HepG2 (cell line): ENCODE measurements at regions not wholly inside any gene's neighbourhood (a gene's known extent, or its start where the extent isn't known, plus 50 kb on each side); places are given as distances from the start of the nearest gene placed in this dataset.

Source experiments
- EP300 ChIP-seq, 3 experiments: sonication (generic) in 1 of 3; formaldehyde crosslinking in 1 of 3; IDR thresholded peaks; 2 replicates each; pipeline versions ENCODE4 v1.5.1 to v1.6.1; 2011 to 2020; ENCODE audit warnings: low read depth in 2 of 3, low read length in 2 of 3, borderline replicate concordance in 1 of 3, improper control_type of control experiment in 1 of 3, mild to moderate bottlenecking in 1 of 3, missing genetic modification reagents in 1 of 3, moderate library complexity in 1 of 3
- FOSL1 ChIP-seq: sonication (generic); formaldehyde crosslinking; IDR thresholded peaks from 2 replicates; pipeline ENCODE4 v1.9.0; 2021; ENCODE audit warnings: missing genetic modification reagents, borderline replicate concordance
- POLR2A ChIP-seq, 2 experiments: IDR thresholded peaks; 2 replicates each; pipeline ENCODE4 v1.6.1; 2011; ENCODE audit warnings: low read depth in 2 of 2, low read length in 2 of 2, mild to moderate bottlenecking in 1 of 2, moderate library complexity in 1 of 2; ENCODE audit not compliant: insufficient read depth in 1 of 2
- PTBP1 ChIP-seq: fragments of 200-400 bp; formaldehyde crosslinking; IDR thresholded peaks from 2 replicates; pipeline ENCODE4 v1.6.1; 2018; ENCODE audit warnings: low read length, low read depth; ENCODE audit not compliant: poor library complexity, severe bottlenecking
- SMAD1 ChIP-seq: sonication (generic); formaldehyde crosslinking; IDR thresholded peaks from 2 replicates; pipeline ENCODE4 v1.4.0; 2020; ENCODE audit warnings: missing genetic modification reagents, low read depth, mild to moderate bottlenecking, borderline replicate concordance
- SP140L ChIP-seq: sonication (generic); formaldehyde crosslinking; IDR thresholded peaks from 2 replicates; pipeline ENCODE4 v1.4.0; 2020; ENCODE audit warnings: missing genetic modification reagents, borderline replicate concordance
- ZNF354B ChIP-seq: sonication (generic); formaldehyde crosslinking; IDR thresholded peaks from 2 replicates; pipeline ENCODE4 v1.8.0; 2022; ENCODE audit warnings: mild to moderate bottlenecking, missing genetic modification reagents
- TF ChIP-seq, protein P1 (sequence below): sonication (generic); formaldehyde crosslinking; IDR thresholded peaks from 2 replicates; pipeline ENCODE4 v1.8.1; 2023; ENCODE audit warnings: missing genetic modification reagents, inconsistent platforms, borderline replicate concordance
- TF ChIP-seq, protein P2 (sequence below): sonication (generic); formaldehyde crosslinking; IDR thresholded peaks from 2 replicates; pipeline ENCODE4 v1.8.1; 2022; ENCODE audit warnings: low read depth, mild to moderate bottlenecking, missing genetic modification reagents
- TF ChIP-seq, protein P3 (sequence below), 2 experiments: sonication (generic) in 1 of 2; formaldehyde crosslinking in 1 of 2; IDR thresholded peaks; 2 replicates each; pipeline versions ENCODE4 v1.5.1 to v1.6.1; 2011 to 2020; ENCODE audit warnings: borderline replicate concordance in 1 of 2, low read depth in 1 of 2, low read length in 1 of 2, mild to moderate bottlenecking in 1 of 2, missing genetic modification reagents in 1 of 2, moderate library complexity in 1 of 2
- TF ChIP-seq, protein P4 (sequence below): sonication (generic); formaldehyde crosslinking; IDR thresholded peaks from 2 replicates; pipeline ENCODE4 v1.5.0; 2020; ENCODE audit warnings: mild to moderate bottlenecking, missing genetic modification reagents, moderate library complexity

DNA sequence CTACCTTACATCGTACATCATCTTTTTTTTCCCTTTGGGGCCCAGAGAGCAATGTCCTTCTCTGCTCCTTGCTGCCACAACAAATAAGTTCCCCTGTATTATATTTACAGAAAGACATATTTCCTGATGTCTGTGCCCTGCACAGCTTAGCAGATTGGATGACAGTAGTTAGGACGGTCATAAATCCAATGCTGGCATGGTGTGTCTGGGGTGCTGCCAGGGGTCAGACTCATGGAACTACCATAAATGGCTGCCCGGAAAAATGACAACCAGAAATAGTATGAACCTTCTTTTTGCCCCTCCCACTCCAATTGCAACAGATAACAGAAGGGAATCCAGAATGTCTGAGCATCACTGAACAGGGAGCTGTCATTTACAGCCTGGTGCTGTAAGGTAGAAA lies 511.1 kb downstream of the PSAT1 start:
- TF ChIP-seq, protein P1, sequence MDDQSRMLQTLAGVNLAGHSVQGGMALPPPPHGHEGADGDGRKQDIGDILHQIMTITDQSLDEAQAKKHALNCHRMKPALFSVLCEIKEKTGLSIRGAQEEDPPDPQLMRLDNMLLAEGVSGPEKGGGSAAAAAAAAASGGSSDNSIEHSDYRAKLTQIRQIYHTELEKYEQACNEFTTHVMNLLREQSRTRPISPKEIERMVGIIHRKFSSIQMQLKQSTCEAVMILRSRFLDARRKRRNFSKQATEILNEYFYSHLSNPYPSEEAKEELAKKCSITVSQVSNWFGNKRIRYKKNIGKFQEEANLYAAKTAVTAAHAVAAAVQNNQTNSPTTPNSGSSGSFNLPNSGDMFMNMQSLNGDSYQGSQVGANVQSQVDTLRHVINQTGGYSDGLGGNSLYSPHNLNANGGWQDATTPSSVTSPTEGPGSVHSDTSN (CRISPR knock-in tag), result no peak
- TF ChIP-seq, protein P2, sequence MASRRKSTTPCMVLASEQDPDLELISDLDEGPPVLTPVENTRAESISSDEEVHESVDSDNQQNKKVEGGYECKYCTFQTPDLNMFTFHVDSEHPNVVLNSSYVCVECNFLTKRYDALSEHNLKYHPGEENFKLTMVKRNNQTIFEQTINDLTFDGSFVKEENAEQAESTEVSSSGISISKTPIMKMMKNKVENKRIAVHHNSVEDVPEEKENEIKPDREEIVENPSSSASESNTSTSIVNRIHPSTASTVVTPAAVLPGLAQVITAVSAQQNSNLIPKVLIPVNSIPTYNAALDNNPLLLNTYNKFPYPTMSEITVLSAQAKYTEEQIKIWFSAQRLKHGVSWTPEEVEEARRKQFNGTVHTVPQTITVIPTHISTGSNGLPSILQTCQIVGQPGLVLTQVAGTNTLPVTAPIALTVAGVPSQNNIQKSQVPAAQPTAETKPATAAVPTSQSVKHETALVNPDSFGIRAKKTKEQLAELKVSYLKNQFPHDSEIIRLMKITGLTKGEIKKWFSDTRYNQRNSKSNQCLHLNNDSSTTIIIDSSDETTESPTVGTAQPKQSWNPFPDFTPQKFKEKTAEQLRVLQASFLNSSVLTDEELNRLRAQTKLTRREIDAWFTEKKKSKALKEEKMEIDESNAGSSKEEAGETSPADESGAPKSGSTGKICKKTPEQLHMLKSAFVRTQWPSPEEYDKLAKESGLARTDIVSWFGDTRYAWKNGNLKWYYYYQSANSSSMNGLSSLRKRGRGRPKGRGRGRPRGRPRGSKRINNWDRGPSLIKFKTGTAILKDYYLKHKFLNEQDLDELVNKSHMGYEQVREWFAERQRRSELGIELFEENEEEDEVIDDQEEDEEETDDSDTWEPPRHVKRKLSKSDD (CRISPR knock-in tag), result no peak
- no peak for TF ChIP-seq ZNF354B (CRISPR knock-in tag)
- TF ChIP-seq SMAD1 (CRISPR knock-in tag), result no peak
- TF ChIP-seq, protein P3, sequence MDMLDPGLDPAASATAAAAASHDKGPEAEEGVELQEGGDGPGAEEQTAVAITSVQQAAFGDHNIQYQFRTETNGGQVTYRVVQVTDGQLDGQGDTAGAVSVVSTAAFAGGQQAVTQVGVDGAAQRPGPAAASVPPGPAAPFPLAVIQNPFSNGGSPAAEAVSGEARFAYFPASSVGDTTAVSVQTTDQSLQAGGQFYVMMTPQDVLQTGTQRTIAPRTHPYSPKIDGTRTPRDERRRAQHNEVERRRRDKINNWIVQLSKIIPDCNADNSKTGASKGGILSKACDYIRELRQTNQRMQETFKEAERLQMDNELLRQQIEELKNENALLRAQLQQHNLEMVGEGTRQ (IDR thresholded peaks at IDR 0.05; ENCODE audit: low read depth, low read length), result no peak
- TF ChIP-seq, protein P3 (CRISPR knock-in tag; IDR thresholded peaks at IDR 0.05; ENCODE audit: borderline replicate concordance), result no peak
- no peak for TF ChIP-seq POLR2A (IDR thresholded peaks at IDR 0.05; ENCODE audit: insufficient read depth in 1 of 2, low read depth in 2 of 2, low read length in 2 of 2)
- TF ChIP-seq FOSL1, result no peak
- TF ChIP-seq, protein P4, sequence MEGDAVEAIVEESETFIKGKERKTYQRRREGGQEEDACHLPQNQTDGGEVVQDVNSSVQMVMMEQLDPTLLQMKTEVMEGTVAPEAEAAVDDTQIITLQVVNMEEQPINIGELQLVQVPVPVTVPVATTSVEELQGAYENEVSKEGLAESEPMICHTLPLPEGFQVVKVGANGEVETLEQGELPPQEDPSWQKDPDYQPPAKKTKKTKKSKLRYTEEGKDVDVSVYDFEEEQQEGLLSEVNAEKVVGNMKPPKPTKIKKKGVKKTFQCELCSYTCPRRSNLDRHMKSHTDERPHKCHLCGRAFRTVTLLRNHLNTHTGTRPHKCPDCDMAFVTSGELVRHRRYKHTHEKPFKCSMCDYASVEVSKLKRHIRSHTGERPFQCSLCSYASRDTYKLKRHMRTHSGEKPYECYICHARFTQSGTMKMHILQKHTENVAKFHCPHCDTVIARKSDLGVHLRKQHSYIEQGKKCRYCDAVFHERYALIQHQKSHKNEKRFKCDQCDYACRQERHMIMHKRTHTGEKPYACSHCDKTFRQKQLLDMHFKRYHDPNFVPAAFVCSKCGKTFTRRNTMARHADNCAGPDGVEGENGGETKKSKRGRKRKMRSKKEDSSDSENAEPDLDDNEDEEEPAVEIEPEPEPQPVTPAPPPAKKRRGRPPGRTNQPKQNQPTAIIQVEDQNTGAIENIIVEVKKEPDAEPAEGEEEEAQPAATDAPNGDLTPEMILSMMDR (CRISPR knock-in tag), result no peak
- TF ChIP-seq PTBP1, result no peak
- no peak for TF ChIP-seq EP300 (IDR thresholded peaks at IDR 0.05; ENCODE audit: low read depth in 2 of 2, low read length in 2 of 2)
- no peak for TF ChIP-seq EP300 (CRISPR knock-in tag; IDR thresholded peaks at IDR 0.05; ENCODE audit: borderline replicate concordance)
- TF ChIP-seq SP140L (CRISPR knock-in tag), result no peak
